Esophagus squamous epithelium (tissue), 5 donors: ENCODE measurements at regions not wholly inside any gene's neighbourhood (a gene's known extent, or its start where the extent isn't known, plus 50 kb on each side); places are given as distances from the start of the nearest gene placed in this dataset.

Experiments used
- DNase-seq: peaks from one replicate; lab custom pipeline; 2025; lab: John Stamatoyannopoulos, UW
- H3K27ac ChIP-seq, 4 donors: fragments of 200-600 bp; sonication (generic); one replicate each; pipeline ENCODE4 v1.5.1; 2016 to 2019; ENCODE audit warnings: mild to moderate bottlenecking in 1 of 4
- H3K27me3 ChIP-seq, 4 donors: fragments of 200-600 bp; sonication (generic); 1 replicate in 3 of 4; 2 replicates in 1 of 4; pipeline versions ENCODE4 v1.5.1 to v1.6.0; 2017 to 2021; ENCODE audit warnings: antibody characterized with exemption in 1 of 4
- H3K36me3 ChIP-seq, 3 donors: fragments of 200-600 bp; sonication (generic); one replicate each; pipeline ENCODE4 v1.5.1; 2016 to 2019
- H3K4me1 ChIP-seq, 3 donors: fragments of 200-600 bp; sonication (generic); one replicate each; pipeline ENCODE4 v1.5.1; 2017 to 2019
- H3K4me3 ChIP-seq, 4 donors: fragments of 200-600 bp; sonication (generic); 1 replicate in 3 of 4; 2 replicates in 1 of 4; pipeline ENCODE4 v1.5.1; 2016 to 2019; ENCODE audit warnings: mild to moderate bottlenecking in 2 of 4, moderate library complexity in 1 of 4
- H3K9me3 ChIP-seq, 3 donors: fragments of 200-600 bp; sonication (generic); one replicate each; pipeline ENCODE4 v1.5.1; 2016 to 2019
- POLR2A ChIP-seq, 4 donors: fragments of 450-650 bp; IDR thresholded peaks; one replicate each; pipeline ENCODE4 v1.6.1; 2017; ENCODE audit warnings: antibody characterized with exemption in 4 of 4, mild to moderate bottlenecking in 4 of 4, moderate library complexity in 3 of 4
- whole genome bisulfite sequencing, 2 donors: methylation state at CpG; one replicate each; pipeline ENCODE4 v1.1.5; 2018; 5-methylcytosine and 5-hydroxymethylcytosine counted together
- intact Hi-C: fragments of 100-400 bp; cut with DNase I; formaldehyde crosslinking; loops from one replicate; pipeline ENCODE4 v1.15.0; 2022
- TF ChIP-seq, protein P1 (sequence below), 6 experiments: fragments of 450-650 bp in 4 of 6; fragments of 200-600 bp in 2 of 6; sonication (generic) in 2 of 6; IDR thresholded peaks; one replicate each; pipeline ENCODE4 v1.5.1; 2016 to 2019; ENCODE audit warnings: antibody characterized with exemption in 6 of 6, mild to moderate bottlenecking in 4 of 6, moderate library complexity in 4 of 6
- donor health status: DM: yes; HTN: yes; CAD: no.

DNA sequence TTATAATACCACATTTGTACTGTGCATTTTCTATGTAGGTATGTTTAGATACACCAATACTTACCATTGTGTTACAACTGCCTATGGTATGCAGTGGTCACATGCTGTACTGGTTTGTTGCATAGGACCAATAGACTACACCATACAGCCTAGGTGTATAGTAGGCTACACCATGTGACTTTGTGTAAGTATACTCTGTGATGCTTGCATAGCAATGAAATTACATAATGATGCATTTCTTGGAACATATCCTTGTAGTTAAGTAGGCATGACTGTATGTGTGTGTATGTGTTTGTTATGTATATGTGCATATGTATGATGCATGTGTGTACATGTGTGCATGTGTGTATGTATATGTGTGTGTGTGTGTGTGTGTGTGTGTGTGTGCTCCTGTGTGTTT lies 157.6 kb downstream of the TDRD15 start:
- DNase-seq: no peak
- intact Hi-C loops: no loop called here
- Histone ChIP-seq H3K27me3 (no peaks in the 10 kb centered on the region), H3K4me3 (no peak overlapping the region), H3K9me3 (no peaks in the 10 kb centered on the region), H3K4me1 (no peaks in the 10 kb centered on the region), H3K36me3 (no peaks in the 10 kb centered on the region), H3K27ac (no peak overlapping the region)
- TF ChIP-seq POLR2A (IDR thresholded peaks at IDR 0.05): no peak
- TF ChIP-seq, protein P1, sequence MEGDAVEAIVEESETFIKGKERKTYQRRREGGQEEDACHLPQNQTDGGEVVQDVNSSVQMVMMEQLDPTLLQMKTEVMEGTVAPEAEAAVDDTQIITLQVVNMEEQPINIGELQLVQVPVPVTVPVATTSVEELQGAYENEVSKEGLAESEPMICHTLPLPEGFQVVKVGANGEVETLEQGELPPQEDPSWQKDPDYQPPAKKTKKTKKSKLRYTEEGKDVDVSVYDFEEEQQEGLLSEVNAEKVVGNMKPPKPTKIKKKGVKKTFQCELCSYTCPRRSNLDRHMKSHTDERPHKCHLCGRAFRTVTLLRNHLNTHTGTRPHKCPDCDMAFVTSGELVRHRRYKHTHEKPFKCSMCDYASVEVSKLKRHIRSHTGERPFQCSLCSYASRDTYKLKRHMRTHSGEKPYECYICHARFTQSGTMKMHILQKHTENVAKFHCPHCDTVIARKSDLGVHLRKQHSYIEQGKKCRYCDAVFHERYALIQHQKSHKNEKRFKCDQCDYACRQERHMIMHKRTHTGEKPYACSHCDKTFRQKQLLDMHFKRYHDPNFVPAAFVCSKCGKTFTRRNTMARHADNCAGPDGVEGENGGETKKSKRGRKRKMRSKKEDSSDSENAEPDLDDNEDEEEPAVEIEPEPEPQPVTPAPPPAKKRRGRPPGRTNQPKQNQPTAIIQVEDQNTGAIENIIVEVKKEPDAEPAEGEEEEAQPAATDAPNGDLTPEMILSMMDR (IDR thresholded peaks at IDR 0.05): no peak

DNA sequence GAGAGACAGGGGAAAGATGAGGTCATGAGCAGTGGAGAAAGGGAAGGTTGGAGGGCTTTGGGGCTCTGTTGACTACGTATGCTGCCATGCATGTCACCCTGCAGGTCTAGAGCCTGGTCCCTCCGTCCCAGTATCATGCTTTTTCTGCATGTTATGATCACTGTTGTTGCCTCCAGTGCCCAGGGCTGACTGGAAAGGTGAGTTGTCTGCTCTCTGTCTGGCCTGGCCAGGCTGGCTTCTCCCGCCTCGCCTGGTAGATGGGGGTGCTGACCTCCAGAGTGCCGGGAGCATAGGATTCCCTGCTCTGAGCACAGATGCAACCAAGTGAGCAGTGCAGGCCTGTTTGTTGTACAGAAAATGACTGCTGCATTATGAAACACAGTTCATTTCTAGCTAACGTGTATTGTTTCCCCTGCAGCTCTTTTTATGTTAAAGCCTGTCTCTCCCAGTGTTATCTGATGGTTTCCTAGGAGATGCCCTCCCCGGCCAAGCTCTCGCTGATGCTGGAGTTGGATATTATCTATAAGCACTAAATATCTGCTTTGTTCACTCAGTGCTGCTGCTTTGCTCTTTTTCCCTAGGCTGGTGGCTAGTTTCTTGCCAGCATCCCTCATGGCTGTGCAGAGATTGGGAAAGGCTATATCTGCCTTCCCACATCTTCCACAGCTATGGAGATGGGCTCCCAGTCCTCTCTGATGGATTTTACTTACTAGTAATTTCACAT lies 158.2 kb downstream of the TDRD15 start:
- no peak for DNase-seq
- Histone ChIP-seq H3K36me3 (no peaks in the 10 kb centered on the region), H3K27ac (no peak overlapping the region), H3K4me1 (no peaks in the 10 kb centered on the region), H3K27me3 (no peaks in the 10 kb centered on the region), H3K9me3 (no peaks in the 10 kb centered on the region), H3K4me3 (no peak overlapping the region)
- intact Hi-C loops: no loop called here
- WGBS, 2 donors: 56 to 61% methylated on average over 7 to 8 of the region's 8 CpGs
- TF ChIP-seq, protein P1 (IDR thresholded peaks at IDR 0.05): no peak
- TF ChIP-seq POLR2A (IDR thresholded peaks at IDR 0.05): no peak

DNA sequence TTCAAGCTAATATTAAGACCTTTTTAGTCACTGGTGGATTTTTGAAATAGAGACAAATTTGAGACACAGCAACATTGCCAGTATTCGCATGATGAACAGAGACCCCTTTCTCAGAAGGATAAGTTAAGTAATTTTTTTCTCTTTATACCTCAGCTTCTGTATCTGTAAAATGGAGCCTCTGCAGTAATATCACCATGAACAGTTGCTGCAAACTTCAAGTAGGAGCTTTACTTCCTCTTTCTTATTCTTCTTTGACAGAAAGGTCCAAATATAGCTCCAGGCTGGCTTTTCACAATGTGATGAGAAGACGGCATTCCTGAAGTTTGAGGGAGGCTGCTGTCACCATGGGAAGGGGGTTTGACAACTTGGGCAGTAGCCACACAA lies 158.7 kb downstream of the TDRD15 start:
- H3K9me3 ChIP-seq: no peaks in the 10 kb centered on the region
- no peak for DNase-seq
- TF ChIP-seq, protein P1 (IDR thresholded peaks at IDR 0.05): no peak
- no peak for TF ChIP-seq POLR2A (IDR thresholded peaks at IDR 0.05)
- no peak overlapping the region for H3K4me3 ChIP-seq
- 63 to 79% methylated on average over 2 of the region's 2 CpGs for WGBS, 2 donors
- intact Hi-C loops: no loop called here
- H3K27me3 ChIP-seq: no peaks in the 10 kb centered on the region
- H3K36me3 ChIP-seq: no peaks in the 10 kb centered on the region
- no peaks in the 10 kb centered on the region for H3K4me1 ChIP-seq
- H3K27ac ChIP-seq: no peak overlapping the region

DNA sequence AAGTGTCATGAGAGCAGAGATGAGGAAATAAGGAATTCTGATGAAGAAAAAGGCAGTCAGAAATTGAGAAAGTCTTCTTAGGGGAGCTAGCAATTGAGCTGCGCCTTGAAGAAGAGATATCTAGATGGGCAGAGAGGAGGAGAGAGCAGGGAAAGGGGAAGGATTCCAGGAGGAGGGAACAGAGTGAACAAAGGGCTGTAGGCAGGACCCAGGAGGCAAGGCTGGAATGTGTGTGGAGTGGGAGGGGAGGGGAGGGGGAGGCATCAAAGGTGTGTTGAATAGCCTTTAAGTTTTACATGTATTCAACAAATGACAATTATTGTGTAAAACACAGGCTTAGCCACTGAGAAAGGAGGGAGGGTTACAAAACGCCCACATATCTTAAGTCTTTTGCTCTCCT lies 164.5 kb downstream of the TDRD15 start:
- no peak for DNase-seq
- intact Hi-C loops: no loop called here
- 38 to 46% methylated on average over 2 of the region's 2 CpGs for WGBS, 2 donors
- Histone ChIP-seq H3K4me1 (no peaks in the 10 kb centered on the region), H3K36me3 (no peaks in the 10 kb centered on the region), H3K27me3 (no peaks in the 10 kb centered on the region), H3K27ac (no peak overlapping the region), H3K4me3 (no peak overlapping the region), H3K9me3 (no peaks in the 10 kb centered on the region)
- TF ChIP-seq, protein P1 (IDR thresholded peaks at IDR 0.05): no peak
- TF ChIP-seq POLR2A (IDR thresholded peaks at IDR 0.05): no peak

DNA sequence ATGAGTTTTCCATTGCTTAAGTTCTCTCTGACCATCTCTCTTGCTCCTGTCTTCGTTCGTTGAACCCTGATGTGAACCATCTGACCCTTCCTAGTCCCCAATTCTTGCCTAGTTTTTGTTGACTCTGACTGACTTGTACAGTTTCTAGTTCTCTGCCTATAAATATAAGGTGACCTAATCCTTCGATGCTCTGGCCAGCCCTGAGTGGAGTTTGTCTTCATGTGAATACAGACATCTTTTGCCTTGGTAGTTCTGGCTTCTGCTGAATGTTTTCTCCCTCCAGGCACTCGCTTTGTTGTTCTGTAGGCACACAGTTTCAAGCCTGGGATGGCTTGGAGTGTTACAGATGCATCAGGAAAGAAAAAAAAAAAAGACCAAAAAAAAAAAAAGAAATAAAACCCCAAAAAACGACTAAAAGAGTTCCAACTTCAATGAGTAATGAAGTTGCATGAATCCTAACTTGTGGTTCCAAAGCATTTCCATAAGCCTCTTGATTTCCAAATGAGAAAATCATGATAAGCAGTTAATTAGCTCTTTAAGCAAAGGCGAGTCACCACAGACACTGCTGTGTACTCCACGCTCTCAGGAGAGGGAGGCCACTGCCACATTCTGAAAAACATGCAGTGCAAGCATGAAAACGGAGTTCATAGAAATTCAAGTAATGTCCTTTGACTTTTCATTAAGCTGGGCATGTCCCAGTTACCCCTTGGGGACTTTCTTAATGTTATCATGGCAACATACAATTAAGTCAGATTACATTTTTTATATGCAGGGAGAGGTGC lies 165.2 kb downstream of the TDRD15 start:
- no peaks in the 10 kb centered on the region for H3K36me3 ChIP-seq
- no peaks in the 10 kb centered on the region for H3K9me3 ChIP-seq
- TF ChIP-seq, protein P1 (IDR thresholded peaks at IDR 0.05): no peak
- TF ChIP-seq POLR2A (IDR thresholded peaks at IDR 0.05): no peak
- no peak for DNase-seq
- H3K27ac ChIP-seq: no peak overlapping the region
- no peak overlapping the region for H3K4me3 ChIP-seq
- H3K27me3 ChIP-seq: no peaks in the 10 kb centered on the region
- intact Hi-C loops: no loop called here
- 57% methylated on average over 8 of the region's 8 CpGs for WGBS, 2 donors
- no peaks in the 10 kb centered on the region for H3K4me1 ChIP-seq
